ENCODE measurements at regions not wholly inside any gene's neighbourhood (a gene's known extent, or its start where the extent isn't known, plus 50 kb on each side); places are given as distances from the start of the nearest gene placed in this dataset.
A peak's percentile ranks its signal among the peaks of the same experiment; 100 is the strongest.

DNA sequence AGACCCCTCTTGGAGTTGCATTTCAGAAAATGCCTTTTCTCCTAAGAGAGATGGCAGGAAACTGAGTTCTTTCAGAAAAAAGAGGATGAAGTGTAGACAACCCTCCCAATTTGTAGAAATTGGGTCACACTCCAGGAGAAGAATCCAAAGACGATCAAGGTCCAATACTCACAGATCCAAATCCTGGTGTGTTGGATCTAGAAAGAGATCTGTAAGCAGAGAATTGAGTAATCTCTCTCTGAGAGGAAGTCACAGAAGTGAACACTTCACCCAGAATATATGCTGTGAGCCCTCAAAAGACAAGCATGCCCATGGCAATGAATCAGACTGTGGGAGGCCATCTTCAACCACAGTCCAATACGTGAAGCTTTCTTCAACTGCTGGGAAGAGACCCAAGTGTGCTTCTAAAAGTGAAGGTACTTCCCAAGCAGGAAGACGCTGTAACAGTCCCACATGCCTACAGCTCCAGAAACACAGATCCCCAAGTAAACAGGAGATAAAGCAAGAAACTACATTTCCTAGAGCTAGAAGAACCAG, 182.7 kb downstream of the SMC2 start:
- peak; percentile 59 for DNase-seq (ENCODE audit: low read depth)
- TF ChIP-seq, protein P1, sequence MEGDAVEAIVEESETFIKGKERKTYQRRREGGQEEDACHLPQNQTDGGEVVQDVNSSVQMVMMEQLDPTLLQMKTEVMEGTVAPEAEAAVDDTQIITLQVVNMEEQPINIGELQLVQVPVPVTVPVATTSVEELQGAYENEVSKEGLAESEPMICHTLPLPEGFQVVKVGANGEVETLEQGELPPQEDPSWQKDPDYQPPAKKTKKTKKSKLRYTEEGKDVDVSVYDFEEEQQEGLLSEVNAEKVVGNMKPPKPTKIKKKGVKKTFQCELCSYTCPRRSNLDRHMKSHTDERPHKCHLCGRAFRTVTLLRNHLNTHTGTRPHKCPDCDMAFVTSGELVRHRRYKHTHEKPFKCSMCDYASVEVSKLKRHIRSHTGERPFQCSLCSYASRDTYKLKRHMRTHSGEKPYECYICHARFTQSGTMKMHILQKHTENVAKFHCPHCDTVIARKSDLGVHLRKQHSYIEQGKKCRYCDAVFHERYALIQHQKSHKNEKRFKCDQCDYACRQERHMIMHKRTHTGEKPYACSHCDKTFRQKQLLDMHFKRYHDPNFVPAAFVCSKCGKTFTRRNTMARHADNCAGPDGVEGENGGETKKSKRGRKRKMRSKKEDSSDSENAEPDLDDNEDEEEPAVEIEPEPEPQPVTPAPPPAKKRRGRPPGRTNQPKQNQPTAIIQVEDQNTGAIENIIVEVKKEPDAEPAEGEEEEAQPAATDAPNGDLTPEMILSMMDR (IDR thresholded peaks at IDR 0.05; ENCODE audit: low read length, missing control alignments) = no peak
- no peak overlapping the region for H3K4me3 ChIP-seq (replicated peaks; ENCODE audit: low read depth, low read length)

DNA sequence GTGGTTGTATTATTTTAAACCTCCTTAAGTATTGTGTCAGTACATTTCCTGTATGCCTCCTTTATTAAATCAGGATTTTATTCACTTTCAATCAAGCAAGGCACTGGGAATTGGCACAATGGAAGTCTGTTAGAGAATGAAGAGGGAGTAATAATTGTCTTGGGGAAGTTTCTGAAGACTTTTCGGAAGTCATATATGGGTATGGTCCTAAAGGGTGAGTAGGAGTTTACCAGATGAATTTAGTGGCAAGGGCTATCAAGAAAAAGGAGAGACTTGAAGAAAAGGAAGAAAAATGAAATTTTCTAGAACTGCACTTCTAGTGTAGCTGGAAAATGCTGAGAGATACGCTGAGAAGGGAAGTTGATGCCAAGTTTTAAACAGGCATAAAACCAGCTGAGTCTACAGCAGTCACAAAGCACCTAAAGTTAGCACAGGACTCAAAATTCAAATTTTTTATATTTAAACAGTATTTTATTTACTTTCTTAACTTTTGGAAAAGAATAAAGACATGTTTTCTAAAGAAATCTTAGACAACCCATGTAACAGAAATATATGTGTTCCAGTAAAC, 184.9 kb downstream of the SMC2 start:
- H3K4me3 ChIP-seq (replicated peaks; ENCODE audit: low read depth, low read length) = no peak overlapping the region
- TF ChIP-seq, protein P1 (IDR thresholded peaks at IDR 0.05; ENCODE audit: low read length, missing control alignments) = no peak
- DNase-seq (ENCODE audit: low read depth) = no peak

DNA sequence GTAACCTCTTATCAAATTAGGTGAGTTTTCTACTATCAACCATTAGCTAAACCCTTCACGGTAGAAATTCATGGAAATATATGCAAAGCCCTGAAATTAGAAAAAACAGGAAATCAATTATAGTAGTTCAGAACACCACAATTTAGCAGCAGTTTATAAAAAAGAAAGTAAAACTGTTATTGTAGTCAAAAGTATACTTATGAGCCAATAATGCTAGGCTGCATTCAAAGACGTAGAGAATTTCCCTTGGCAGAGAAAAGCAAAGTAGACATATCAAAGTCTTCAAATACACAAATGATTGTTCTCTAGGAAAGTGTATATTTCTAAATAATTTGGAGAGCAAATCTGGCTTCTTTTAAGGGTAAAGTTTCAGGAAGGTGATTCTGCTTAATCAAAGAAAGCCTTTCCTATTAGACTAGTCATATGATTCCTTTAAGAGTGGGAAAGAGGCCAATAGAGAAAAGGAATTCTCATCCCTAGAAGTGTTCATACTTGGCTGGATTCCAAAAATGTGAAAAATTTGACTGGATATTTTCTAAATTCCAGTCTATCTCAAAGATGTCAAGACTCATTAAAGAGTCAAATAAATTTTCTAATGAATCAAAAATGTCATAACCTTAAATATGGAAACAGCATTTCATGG, 185.5 kb downstream of the SMC2 start:
- peak; percentile 67 for DNase-seq (ENCODE audit: low read depth)
- TF ChIP-seq, protein P1 (IDR thresholded peaks at IDR 0.05; ENCODE audit: low read length, missing control alignments) = no peak

DNA sequence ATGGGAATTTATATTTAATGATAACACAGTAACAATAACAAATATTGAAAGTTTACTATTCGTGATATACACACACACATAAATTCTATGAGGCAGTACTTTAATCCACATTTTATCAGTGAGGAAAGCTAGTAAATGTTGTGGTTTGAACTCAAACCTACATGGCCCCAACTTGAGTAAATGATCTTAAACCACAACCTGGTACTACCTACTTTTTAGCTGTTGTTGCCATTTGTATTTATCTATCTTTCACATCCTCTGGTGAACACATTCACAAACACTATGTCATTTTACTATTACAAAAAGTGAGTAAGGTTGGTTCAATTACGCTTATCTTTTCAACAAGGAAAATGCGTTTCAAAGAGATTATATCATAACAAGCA, 186.1 kb downstream of the SMC2 start:
- H3K4me3 ChIP-seq (replicated peaks; ENCODE audit: low read depth, low read length) = no peak overlapping the region
- TF ChIP-seq, protein P1 (IDR thresholded peaks at IDR 0.05; ENCODE audit: low read length, missing control alignments) = no peak
- DNase-seq (ENCODE audit: low read depth) = peak; percentile 21

More for the DNA sequence above, 185.5 kb downstream of the SMC2 start:
- no peak overlapping the region for H3K4me3 ChIP-seq (replicated peaks; ENCODE audit: low read depth, low read length)

- no peak overlapping the region for H3K4me3 ChIP-seq (replicated peaks; ENCODE audit: low read depth, low read length)
- TF ChIP-seq, protein P1 (IDR thresholded peaks at IDR 0.05; ENCODE audit: low read length, missing control alignments) = no peak
- no peak for DNase-seq (ENCODE audit: low read depth)
Measured at GRCh38 chr9:104280711-104281110, 186.6 kb downstream of the SMC2 start.

DNA sequence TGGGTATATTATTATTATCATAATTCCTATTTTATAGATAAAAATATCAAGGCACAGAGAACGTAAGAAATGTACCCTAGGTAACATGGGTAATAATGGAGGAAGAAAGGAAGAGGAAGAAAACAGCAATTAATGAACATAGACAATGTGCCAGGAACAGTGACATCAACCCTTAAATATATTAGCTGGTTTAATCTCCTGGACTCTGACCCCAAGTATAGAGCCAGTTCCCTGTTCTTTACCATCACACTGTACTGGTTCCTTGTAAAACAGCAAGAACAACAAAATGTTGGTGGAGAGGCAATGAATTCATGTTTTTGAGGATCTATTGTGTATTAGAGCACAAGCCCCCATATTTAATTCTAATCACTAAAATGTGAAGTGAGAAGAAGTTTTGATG, 192.1 kb downstream of the SMC2 start:
- DNase-seq (ENCODE audit: low read depth) = no peak
- no peak overlapping the region for H3K4me3 ChIP-seq (replicated peaks; ENCODE audit: low read depth, low read length)
- TF ChIP-seq, protein P1 (IDR thresholded peaks at IDR 0.05; ENCODE audit: low read length, missing control alignments) = no peak
